Skin of body (tissue), 1 donor: ENCODE measurements at regions not wholly inside any gene's neighbourhood (a gene's known extent, or its start where the extent isn't known, plus 50 kb on each side); places are given as distances from the start of the nearest gene placed in this dataset.
"Not testable (repeated sequence)": the region's sequence is repeated elsewhere in the genome, so short reads cannot be mapped to it uniquely, and the experiment has no call there.

Source experiments
- DNase-seq: peaks from one replicate; lab custom pipeline; 2025; lab: John Stamatoyannopoulos, UW

DNA sequence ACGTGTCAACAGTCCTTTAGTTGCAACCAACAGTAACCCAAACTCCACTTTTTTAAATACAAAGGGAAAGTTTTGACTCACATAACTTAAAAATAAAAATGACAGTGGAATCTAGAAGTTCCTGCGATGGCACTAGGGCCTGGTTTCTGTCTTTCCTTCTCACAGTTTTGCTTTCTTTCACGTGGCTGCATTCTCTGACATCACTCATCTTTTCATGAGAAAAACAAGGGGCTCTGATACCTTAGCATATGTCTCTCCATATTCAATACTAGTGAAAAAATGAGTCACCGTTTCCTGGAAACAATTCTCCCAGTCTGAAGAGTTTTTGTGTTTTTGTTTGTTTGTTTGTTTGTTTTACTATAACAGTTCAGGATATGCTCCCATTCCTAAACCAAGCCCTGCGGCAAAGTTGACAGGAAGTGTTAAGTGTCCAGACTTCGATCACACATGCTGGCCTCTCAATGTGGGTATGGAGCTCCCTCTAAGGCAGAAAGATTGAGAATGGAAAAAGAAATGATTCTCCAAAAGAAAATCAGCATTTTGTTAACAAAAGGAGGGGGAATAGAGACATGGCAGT, 483.3 kb downstream of the TTLL7 start:
- DNase-seq: no peak

DNA sequence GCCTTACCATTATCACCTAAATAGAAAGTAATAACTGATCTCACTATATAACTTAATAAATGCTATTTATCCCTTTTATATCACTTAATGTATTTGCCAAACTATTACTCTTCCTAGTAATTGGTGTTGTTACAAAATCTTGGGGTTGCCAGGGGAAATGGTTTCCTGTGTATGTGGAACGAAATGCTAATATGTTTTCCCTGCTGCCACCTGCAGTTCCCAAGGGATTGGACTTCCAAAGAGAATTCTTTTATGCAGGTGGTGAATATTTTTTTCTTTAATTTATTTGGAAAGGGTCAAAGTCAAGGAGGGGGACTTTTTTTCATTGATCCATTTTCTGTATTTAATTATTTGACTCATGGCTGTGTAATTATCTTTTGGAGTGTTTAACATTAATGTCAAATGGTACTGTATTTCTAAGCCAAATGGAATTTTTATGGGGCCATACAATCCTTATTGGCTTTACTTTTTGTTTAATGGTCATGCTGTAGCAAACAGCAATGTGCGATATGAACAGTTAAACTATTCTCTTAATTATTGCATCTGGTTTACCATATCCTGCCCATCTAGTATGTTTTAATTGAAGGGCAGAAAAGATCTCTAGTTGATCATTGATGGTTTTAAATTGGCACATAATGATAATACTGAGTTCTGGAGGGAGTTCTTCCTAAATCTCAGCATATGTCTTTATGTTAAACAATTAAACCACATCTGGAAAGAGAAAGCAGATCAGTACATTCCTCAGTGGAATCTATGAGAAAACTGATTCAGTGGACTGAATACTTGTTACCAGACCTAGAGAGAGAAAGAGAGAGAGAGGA, 486.3 kb downstream of the TTLL7 start:
- no peak for DNase-seq

DNA sequence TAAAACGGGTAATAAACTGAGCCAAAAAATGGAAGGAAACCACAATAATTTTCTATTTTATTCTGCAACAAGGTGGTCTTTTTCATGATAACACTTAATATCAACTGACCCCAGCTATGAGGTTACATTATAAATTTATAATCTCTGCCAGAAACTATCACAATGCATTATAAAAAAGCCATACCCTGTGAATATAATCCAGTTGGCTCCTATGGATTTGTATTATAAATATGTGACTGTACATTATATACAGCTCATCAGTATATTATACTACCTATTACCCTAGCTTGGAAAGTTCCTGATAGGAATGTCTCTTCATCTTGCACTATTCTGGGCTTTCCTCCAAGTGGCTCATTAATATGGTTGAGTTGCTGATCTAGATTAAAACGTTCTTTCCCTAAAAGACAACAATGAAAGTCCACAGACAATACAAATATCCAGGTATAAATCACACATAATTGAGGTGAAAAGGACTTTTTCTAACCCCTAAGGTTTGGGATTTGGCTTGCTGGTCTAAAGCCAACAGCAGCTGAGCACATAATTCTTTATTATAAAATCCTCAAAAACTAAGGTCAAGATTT, 487.7 kb downstream of the TTLL7 start:
- DNase-seq: no peak

DNA sequence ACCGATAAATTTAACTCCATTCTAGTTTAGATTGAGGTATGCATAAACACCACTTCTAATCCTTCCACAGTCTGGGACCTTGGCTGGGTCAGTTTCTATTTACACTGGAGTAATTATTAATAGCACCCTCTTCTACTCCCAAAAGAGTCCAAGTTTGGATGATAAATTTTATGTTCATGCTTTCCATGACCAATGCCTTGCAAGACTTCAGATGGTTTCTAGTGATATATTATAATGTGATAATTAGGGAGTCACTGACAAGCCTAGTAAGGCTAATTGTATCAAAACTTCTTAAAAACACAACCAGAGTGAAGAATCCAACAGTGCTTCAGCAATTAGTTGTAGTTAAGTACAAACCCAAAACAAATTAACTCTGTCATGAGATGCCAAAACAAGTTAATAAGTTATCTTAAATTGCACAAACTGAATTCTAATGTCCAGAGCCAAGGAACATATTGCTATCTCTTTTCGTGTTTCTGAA, 489.6 kb downstream of the TTLL7 start:
- peak; percentile 19 for DNase-seq

DNA sequence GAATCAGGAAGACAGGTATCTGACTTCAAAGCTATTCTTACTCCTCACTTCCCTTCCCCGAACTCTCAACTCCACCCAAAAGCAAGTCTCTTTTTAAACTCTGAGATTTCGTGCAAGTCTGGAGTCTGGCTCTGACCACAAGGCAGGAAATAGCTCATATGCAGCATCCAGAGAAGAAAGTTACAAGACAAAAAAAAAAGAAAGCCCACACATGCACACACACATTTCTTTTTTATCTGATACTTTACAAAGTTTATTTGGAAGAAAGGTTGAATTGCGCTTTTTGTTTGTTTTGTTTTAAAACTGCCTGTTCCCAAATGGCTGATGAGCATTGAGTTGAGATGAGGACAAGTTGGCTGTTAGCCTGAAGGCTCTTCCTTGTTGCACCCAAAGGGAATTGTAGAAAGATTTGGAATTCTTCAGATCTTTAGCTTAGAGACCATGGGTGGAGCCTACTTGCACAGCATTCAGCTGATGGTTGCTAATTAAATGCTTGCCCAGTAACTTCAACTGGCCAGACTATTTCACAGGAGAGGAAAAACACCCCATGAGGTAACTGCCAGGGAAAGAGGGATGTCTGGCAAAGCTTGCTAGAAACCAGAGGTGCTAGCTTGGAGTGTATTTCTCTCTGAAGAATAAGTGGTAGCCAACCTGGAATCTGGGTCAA, 490.3 kb downstream of the TTLL7 start:
- peak; percentile 89 for DNase-seq

DNA sequence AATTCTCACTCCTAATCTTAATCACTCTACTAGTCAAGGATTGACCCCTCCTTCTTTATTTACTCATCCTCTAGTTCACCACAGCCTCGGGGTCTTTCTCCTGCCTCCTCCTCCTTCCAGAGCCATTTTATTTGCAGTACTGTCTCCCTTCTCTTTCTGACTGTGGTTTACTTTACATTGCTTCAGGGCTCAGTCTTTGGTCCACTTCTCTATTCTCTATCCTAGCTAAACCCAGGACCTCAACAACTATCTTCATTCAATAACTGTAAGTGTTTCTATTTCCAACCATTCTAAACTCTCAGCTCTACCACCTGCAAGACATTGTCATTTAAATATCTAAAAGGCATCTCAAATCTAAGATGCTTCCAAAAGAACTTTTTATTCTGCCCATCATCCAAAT, 493.8 kb downstream of the TTLL7 start:
- no peak for DNase-seq

DNA sequence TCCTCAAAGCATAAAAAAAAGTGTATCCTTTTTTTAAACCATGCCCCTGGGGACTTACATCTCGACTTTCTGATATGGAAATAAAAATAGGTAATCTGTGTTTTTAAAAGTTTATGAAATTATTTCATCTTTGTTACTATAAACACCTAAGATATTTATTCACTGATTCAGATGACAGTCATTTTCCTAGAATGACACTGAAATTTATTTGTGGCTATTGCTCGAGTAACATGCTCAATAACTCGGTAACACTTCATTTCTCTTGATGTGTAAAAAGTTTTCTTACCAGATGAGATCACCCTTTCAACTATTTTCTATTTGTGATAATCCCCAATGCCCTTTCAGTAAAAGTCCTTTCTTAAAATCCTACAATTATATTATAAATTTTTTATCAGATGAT, 495.8 kb downstream of the TTLL7 start:
- DNase-seq: no peak

DNA sequence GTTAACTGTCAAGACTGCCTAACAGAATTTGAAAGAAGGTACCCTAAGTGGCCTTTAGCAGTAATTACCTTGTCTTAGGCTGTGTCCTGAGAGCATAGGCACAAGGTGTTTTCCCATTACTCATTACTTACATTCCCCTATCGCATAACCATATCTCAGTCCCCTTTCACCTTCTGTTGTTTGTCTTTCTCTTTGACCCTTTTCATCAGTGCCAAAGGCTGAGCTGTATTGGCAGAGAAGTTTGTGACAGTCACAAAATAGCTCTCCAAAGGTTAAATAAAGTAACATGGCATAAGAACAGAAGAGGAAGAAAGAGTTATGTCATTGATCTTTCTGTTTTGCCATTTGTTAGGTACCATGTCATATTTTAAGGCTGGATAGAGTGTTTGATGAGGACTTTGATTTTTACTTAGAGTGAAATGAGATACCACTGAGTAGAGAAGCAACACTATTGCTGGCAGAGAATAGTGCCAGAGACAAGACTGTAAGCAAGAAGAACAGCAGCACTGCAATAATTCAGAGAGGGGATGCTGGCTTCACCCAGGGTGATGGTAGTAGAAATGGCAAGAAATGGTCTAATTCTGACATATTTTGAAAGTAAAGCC, 497.8 kb downstream of the TTLL7 start:
- no peak for DNase-seq

DNA sequence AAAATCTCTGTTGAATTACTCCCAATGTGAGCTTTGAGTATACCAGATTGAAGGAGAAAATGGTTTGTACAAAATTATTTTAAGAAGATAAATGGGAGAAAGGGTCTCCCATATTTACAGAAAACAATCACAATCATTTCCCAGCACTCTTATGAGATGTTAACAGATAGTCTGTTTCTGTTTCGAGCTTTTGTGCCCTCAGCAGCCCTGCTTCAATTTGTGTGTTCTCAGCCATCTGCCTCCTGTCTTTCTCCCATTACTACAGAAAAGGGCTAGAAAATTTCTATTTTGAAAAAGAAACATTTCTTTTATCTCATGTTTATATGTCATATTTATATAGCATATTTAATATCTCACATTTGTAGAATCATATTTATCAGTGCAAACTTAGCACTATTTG, 498.4 kb downstream of the TTLL7 start:
- DNase-seq: no peak

DNA sequence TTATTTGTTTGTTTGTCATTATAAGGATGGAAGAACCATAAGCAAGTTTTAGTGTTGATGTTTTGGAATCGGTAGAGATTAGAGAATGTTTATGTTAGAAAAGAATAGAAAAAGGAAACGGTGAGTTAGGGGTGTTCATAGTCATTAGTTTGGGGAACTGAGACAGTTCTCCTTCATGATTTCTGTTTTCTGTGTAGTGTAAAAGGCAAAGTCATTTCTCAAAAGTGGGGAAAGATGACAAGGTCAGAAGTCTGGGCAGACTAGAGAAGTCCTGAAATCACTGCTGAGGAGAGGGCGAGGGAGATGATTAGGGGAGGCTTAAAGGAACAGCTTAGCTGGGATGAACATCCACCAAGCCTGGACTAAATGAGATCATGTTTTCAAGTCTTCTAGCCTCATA, 498.9 kb downstream of the TTLL7 start:
- DNase-seq: no peak

DNA sequence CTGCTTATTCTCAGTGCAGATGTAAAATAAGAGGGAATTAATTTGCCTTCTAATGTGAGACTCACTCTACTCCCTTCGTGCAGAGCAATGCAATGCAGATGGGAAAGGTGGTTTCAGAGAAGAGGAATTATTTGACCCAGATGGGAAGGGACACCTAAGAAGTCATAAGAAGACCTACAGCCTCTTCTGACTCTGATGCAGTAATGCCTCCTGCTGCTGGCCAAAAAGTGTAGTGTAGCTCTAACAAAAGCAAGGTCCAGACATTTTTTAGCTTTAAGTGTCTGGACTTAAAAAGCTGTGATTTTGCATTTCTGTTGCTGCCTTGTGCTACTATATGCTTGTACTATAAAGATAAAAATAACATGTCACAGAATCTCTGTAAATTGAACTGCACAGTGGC, 501.4 kb downstream of the TTLL7 start:
- no peak for DNase-seq

DNA sequence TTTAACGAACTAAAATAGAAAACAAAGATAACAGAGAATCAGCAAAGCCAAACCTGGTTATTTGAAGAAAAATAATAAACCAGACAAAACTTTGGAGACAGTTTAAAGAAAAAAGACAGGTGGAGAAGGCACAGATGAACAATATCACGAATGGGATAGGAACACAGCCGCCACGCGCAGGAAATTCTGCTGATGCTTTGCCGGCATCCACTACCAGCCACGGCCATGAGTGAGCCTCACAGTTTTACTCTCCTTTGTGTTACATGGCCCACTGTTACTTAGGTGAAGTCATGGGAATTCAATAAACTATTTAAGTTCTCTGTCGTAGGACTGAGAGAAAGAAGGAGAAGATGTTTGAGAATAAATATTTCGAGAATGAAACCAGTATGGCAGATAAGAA, 503.4 kb downstream of the TTLL7 start:
- DNase-seq: no peak

DNA sequence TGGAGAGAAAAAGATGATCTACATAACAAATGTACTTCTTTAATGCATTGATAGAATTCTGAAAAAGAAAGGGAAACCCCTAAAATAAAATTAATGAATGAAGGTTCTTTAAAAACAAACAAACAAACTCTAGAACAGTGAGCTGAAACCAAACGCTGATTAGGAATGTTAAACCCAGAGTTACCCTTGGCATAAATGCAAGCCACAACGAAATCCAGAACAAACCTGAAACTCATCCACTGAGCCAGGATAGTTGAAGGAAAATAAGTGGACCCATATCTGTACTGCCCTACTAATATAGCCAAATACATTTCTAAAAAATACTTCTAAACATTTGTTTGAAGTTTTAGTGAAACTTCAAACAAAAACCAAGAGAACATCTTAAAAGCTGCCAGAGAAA, 505.3 kb downstream of the TTLL7 start:
- no peak for DNase-seq

DNA sequence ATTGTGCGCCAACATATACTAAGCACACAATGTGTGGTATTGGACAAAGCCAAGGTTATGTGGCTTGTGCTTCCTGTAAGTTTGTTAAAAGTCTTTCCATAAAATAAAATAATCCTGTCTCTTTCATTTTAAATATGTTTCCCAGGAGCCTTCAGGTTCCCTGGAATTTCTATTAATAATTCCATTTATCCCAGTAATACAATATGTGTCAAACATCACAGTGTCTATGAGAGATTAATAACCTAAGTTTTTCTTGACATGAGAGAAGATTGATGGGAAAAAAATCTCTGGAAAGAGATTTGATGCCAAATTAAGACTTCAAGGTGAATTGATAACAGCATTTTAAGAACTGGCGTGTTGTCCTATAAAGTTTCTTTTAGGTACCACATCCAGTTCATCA, 507.0 kb downstream of the TTLL7 start:
- DNase-seq: no peak

DNA sequence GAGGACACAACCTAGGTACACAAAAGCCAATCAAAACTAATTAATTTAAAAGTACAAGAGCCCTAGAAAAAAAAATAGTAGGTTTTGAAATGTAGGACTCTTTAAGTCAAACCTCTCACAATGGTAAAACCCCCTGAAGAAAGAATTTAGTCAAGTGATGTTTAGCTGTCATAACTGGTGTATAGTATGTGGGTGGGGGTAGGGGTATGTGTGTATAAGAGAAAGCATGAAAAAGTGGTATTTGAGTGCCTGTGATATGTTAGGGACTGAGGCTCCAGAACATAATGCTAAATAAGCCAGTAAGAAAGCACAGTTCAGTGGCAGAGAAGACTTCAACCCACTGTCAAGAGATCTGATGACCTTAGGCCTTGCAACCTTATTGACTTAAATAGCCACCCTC, 507.9 kb downstream of the TTLL7 start:
- no peak for DNase-seq

DNA sequence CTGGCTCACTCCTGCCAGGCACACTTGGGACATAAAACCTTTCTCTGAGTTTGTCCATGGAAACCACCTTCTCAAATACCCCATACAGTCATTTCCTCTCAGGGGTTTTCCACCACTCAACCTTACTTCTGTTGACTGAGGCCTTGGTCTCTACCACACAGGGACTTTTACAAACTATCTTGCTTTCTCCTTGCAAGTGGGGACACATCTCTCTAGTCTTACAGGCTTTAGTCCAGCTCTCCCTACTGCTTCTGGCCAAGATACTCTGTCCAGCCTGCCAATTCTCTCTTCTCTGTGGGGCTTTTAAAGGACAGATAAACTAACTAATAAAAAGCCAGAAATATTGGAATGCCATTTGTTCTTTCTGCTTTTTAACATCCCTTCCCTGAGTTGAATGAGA, 510.8 kb downstream of the TTLL7 start:
- DNase-seq: not testable (repeated sequence)

DNA sequence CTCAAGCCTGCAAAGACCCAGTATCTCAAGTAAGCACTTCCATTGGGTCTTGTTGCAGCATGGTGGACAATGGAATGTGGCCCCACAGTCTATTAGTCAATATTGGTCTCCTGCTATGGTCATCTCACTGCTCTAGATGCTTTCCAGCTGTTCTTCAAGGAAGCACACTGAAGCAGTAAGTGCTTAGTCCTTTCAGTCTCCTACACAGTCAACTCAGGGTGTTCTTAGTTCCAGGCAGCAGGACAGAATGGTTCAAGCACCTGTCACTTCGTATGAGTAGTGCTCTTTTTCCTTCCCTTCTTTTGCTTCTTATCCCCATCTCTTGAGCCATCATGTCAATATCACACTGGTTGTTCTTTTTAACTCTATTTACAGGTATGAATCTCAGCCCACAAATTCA, 511.5 kb downstream of the TTLL7 start:
- DNase-seq: not testable (repeated sequence)

DNA sequence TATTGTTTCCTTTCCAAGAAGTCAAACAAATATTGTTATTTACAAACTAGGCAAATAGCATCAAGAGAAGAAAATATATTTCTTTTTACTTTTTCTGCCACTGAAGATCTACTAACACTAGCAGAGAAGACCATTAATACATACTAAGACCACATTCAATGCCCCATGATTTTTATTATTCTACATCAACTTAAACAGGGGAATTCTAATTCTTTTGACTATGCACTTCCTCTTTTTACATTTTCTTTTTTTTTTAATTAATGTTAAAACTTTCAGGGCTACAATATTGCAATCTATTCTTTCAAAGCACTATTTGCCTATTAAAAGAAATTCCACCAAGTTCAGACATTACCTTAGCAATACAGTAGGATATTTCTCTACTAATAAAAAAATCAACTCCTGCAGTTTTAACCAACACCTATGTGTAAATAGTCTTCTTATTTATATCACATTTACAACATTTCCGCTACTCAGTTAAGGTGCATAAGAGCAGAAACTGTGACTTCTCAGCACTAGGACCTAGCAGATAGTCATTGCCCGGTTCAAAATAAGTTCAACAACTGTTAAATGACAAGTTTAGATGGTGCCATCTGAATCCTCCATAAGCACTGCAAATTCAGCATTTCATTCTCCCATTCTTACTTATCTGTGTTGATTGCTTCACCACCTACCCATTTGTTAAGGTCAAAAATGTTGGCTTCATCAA, 513.5 kb downstream of the TTLL7 start:
- not testable (repeated sequence) for DNase-seq

DNA sequence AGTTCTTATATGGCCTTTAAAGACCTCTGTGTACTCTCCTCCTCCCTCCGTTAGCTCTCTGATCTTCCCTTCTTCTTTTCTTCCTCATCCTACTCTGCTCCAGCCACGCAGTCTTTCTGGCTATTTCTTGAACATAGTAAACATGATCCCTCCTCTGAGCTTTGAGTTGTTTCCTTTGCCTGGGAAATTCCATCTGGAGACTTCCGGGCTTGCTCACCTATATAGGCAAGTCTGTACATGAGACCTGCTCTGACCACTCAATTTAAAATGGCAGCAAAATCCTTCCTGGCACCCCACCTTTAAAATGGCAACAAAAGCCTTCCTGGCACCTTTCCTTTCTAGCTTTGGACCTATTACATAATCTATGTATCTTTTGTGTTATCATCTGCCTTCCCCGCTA, 517.6 kb downstream of the TTLL7 start:
- DNase-seq: not testable (repeated sequence)

DNA sequence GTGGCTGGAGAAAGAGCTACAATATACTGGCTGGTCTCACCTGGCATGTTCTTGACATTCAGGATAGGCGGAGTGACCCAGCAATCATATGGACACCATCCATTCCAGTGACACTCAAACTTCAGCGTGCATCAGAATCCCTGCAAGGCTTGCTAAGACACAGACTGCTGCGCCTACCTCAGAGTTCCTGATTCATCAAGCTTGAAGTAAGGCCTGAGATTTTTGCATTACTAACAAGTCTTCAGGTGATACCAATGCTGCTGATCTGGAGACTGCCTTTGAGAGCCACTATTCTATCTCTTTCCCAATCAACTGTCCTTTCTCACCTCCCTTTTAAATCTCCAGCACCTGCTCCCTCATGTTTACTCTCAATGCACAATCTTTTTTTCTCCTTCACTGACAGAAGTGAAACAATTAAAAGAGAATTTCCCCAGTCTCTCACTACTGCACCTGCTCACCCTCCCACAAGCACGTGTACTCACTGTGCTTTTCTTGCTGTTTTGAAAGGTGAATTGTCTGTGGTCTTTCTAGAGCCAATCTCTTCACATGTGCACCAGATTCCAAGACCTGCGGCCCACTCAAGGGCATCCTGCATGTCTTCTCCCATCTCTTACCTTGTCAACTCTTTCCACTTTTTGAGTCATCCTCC, 519.2 kb downstream of the TTLL7 start:
- not testable (repeated sequence) for DNase-seq

DNA sequence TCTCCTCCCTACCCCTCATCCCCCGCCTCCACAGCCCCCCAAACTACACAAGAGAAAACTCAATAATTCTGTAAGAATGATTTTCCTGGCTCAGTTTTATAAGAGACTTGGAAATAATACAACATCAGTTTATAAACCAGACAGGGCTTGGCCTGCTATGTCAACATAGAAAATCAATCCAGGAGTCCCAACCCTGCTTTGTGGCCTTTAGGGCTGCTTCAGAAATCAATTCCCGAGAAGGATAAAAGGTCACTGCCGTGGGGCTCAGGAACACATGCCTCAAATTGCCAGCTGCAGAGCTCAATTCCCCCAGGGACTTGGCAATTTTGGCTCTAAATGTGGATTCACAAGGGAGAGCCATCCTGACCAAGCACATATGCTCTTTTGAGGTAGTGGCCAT, 520.8 kb downstream of the TTLL7 start:
- DNase-seq: not testable (repeated sequence)
